ENCODE measurements at regions not wholly inside any gene's neighbourhood (a gene's known extent, or its start where the extent isn't known, plus 50 kb on each side); places are given as distances from the start of the nearest gene placed in this dataset.

- DNase-seq (ENCODE audit: low read depth, low spot score): no peak
Observed at GRCh38 chr3:124402791-124403190, 327.5 kb upstream of the UMPS start.

- no peak for DNase-seq (ENCODE audit: low read depth, low spot score)
Observed at GRCh38 chr3:124404621-124405020, 325.6 kb upstream of the UMPS start.

- no peak for DNase-seq (ENCODE audit: low read depth, low spot score)
Observed at GRCh38 chr3:124407260-124407659, 323.0 kb upstream of the UMPS start.

- DNase-seq (ENCODE audit: low read depth, low spot score): no peak
Observed at GRCh38 chr3:124409650-124410275, 320.5 kb upstream of the UMPS start.

- DNase-seq (ENCODE audit: low read depth, low spot score): no peak
Observed at GRCh38 chr3:124410471-124410870, 319.8 kb upstream of the UMPS start.

- DNase-seq (ENCODE audit: low read depth, low spot score): no peak
Observed at GRCh38 chr3:124411728-124412127, 318.5 kb upstream of the UMPS start.

GRCh38 chr3:124412644-124413043, 317.6 kb upstream of the UMPS start:
- no peak for DNase-seq (ENCODE audit: low read depth, low spot score)

GRCh38 chr3:124413393-124413792, 316.9 kb upstream of the UMPS start:
- DNase-seq (ENCODE audit: low read depth, low spot score): no peak

- DNase-seq (ENCODE audit: low read depth, low spot score): no peak
Observed at GRCh38 chr3:124413989-124414598, 316.2 kb upstream of the UMPS start.

GRCh38 chr3:124415446-124415960, 314.7 kb upstream of the UMPS start:
- no peak for DNase-seq (ENCODE audit: low read depth, low spot score)

- no peak for DNase-seq (ENCODE audit: low read depth, low spot score)
Observed at GRCh38 chr3:124419303-124419702, 310.9 kb upstream of the UMPS start.

GRCh38 chr3:124420392-124420791, 309.9 kb upstream of the UMPS start:
- no peak for DNase-seq (ENCODE audit: low read depth, low spot score)

- no peak for DNase-seq (ENCODE audit: low read depth, low spot score)
Observed at GRCh38 chr3:124422805-124423204, 307.4 kb upstream of the UMPS start.

GRCh38 chr3:124424396-124424795, 305.9 kb upstream of the UMPS start:
- DNase-seq (ENCODE audit: low read depth, low spot score): no peak

GRCh38 chr3:124425972-124426371, 304.3 kb upstream of the UMPS start:
- DNase-seq (ENCODE audit: low read depth, low spot score): no peak

GRCh38 chr3:124428372-124429128, 301.7 kb upstream of the UMPS start:
- no peak for DNase-seq (ENCODE audit: low read depth, low spot score)

- no peak for DNase-seq (ENCODE audit: low read depth, low spot score)
Observed at GRCh38 chr3:124429129-124429815, 301.0 kb upstream of the UMPS start.

GRCh38 chr3:124431331-124431994, 298.8 kb upstream of the UMPS start:
- no peak for DNase-seq (ENCODE audit: low read depth, low spot score)

GRCh38 chr3:124434176-124434575, 296.1 kb upstream of the UMPS start:
- no peak for DNase-seq (ENCODE audit: low read depth, low spot score)

GRCh38 chr3:124435467-124435866, 294.8 kb upstream of the UMPS start:
- DNase-seq (ENCODE audit: low read depth, low spot score): no peak

- no peak for DNase-seq (ENCODE audit: low read depth, low spot score)
Observed at GRCh38 chr3:124438813-124439212, 291.4 kb upstream of the UMPS start.

GRCh38 chr3:124439603-124440002, 290.6 kb upstream of the UMPS start:
- no peak for DNase-seq (ENCODE audit: low read depth, low spot score)

Data from activated CD4-positive, CD25-positive, alpha-beta regulatory T cell treated with anti-CD3 and anti-CD28 coated beads, Interleukin-2, amount 50 U/mL, for 16 hours (primary cell).